Right atrium auricular region (tissue), 2 donors: ENCODE measurements at regions not wholly inside any gene's neighbourhood (a gene's known extent, or its start where the extent isn't known, plus 50 kb on each side); places are given as distances from the start of the nearest gene placed in this dataset.
"Not testable (repeated sequence)": the region's sequence is repeated elsewhere in the genome, so short reads cannot be mapped to it uniquely, and the experiment has no call there.

Experiments
- DNase-seq: peaks from one replicate; pipeline ENCODE4 v3.0.0-alpha.2; 2019; ENCODE audit warnings: low spot score
- H3K27ac ChIP-seq, 2 donors: fragments of 200-600 bp; sonication (generic); 1 replicate in 1 of 2; 2 replicates in 1 of 2; pipeline ENCODE4 v1.5.1; 2016 to 2019
- H3K27me3 ChIP-seq, 2 donors: fragments of 200-600 bp; sonication (generic); one replicate each; pipeline versions ENCODE4 v1.5.1 to v1.6.0; 2017 to 2019
- H3K36me3 ChIP-seq: fragments of 200-600 bp; sonication (generic); one replicate; pipeline ENCODE4 v1.5.1; 2016
- H3K4me1 ChIP-seq, 2 donors: fragments of 200-600 bp; sonication (generic); one replicate each; pipeline versions ENCODE4 v1.5.1 to v1.6.0; 2017 to 2019
- H3K4me3 ChIP-seq, 2 donors: fragments of 200-600 bp; sonication (generic); 1 replicate in 1 of 2; 2 replicates in 1 of 2; pipeline ENCODE4 v1.5.1; 2017 to 2019; ENCODE audit warnings: mild to moderate bottlenecking in 1 of 2, moderate library complexity in 1 of 2
- H3K9me3 ChIP-seq, 2 donors: fragments of 200-600 bp; sonication (generic); one replicate each; pipeline ENCODE4 v1.5.1; 2019
- CTCF ChIP-seq, 2 donors: fragments of 200-600 bp; sonication (generic); IDR thresholded peaks; one replicate each; pipeline ENCODE4 v1.5.1; 2019; ENCODE audit warnings: antibody characterized with exemption in 2 of 2

- Histone ChIP-seq H3K4me3 (no peak overlapping the region), H3K27ac (no peak overlapping the region), H3K27me3 (no peaks in the 10 kb centered on the region), H3K4me1 (no peaks in the 10 kb centered on the region), H3K36me3 (no peaks in the 10 kb centered on the region), H3K9me3 (peaks cover 0 to 9% of the 10 kb centered on the region in 2 donors)
- TF ChIP-seq CTCF (IDR thresholded peaks at IDR 0.05) = no peak
- DNase-seq = no peak
These were observed 328.4 kb downstream of the BCKDHB start for GRCh38 chr6:80434691-80435350.

GRCh38 chr6:80433673-80434025 is 327.2 kb downstream of the BCKDHB start:
- H3K27ac ChIP-seq = no peak overlapping the region
- no peak for DNase-seq
- no peak overlapping the region for H3K4me3 ChIP-seq
- no peaks in the 10 kb centered on the region for H3K27me3 ChIP-seq
- TF ChIP-seq CTCF (IDR thresholded peaks at IDR 0.05) = no peak
- H3K9me3 ChIP-seq = peaks cover 0 to 9% of the 10 kb centered on the region in 2 donors
- H3K4me1 ChIP-seq = no peaks in the 10 kb centered on the region
- no peaks in the 10 kb centered on the region for H3K36me3 ChIP-seq

- H3K4me3 ChIP-seq = no peak overlapping the region
- H3K27ac ChIP-seq = no peak overlapping the region
- no peaks in the 10 kb centered on the region for H3K27me3 ChIP-seq
- no peak for DNase-seq
- no peak for TF ChIP-seq CTCF (IDR thresholded peaks at IDR 0.05)
- no peaks in the 10 kb centered on the region for H3K36me3 ChIP-seq
- no peaks in the 10 kb centered on the region for H3K4me1 ChIP-seq
- H3K9me3 ChIP-seq = peaks cover 0 to 9% of the 10 kb centered on the region in 2 donors
These were observed 326.7 kb downstream of the BCKDHB start for GRCh38 chr6:80433010-80433672.

GRCh38 chr6:80425089-80425823 is 318.8 kb downstream of the BCKDHB start:
- Histone ChIP-seq H3K4me3 (no peak overlapping the region), H3K36me3 (no peaks in the 10 kb centered on the region), H3K27me3 (no peaks in the 10 kb centered on the region), H3K9me3 (peaks cover under 1 to 36% of the 10 kb centered on the region in 2 donors), H3K27ac (no peak overlapping the region), H3K4me1 (no peaks in the 10 kb centered on the region)
- TF ChIP-seq CTCF (IDR thresholded peaks at IDR 0.05) = no peak
- no peak for DNase-seq

GRCh38 chr6:80411486-80411885 is 305.0 kb downstream of the BCKDHB start:
- Histone ChIP-seq H3K27me3 (no peaks in the 10 kb centered on the region), H3K27ac (no peak overlapping the region), H3K4me1 (no peaks in the 10 kb centered on the region), H3K9me3 (peaks cover 0 to 6% of the 10 kb centered on the region in 2 donors), H3K36me3 (no peaks in the 10 kb centered on the region), H3K4me3 (no peak overlapping the region)
- no peak for DNase-seq
- TF ChIP-seq CTCF (IDR thresholded peaks at IDR 0.05) = no peak

GRCh38 chr6:80407976-80408375 is 301.5 kb downstream of the BCKDHB start:
- H3K27ac ChIP-seq, DNase-seq: not testable (repeated sequence)

More at GRCh38 chr6:80407976-80408375, 301.5 kb downstream of the BCKDHB start:
- not testable (repeated sequence) for H3K27me3 ChIP-seq, H3K4me1 ChIP-seq, H3K36me3 ChIP-seq, H3K4me3 ChIP-seq, H3K9me3 ChIP-seq
